Pancreas (tissue), 10 donors: ENCODE measurements at regions not wholly inside any gene's neighbourhood (a gene's known extent, or its start where the extent isn't known, plus 50 kb on each side); places are given as distances from the start of the nearest gene placed in this dataset.

Experiments
- ATAC-seq, 4 donors: fragments of 200-7000 bp; cut with Tn5 transposase; one replicate each; pipeline versions ENCODE4 v1.8.0 to v1.9.1; 2020; ENCODE audit warnings: mild to moderate bottlenecking in 4 of 4, moderate library complexity in 4 of 4
- DNase-seq, 6 donors: peaks; one replicate each; pipeline ENCODE4 v3.0.0-alpha.2; 2020
- FAIRE-seq: peaks from 2 replicates; lab custom pipeline; 2012; peaks lifted over from hg19 to GRCh38; lab: Jason Lieb, UNC
- H3K27ac ChIP-seq, 4 donors: fragments of 200-600 bp; sonication (generic); 1 replicate in 3 of 4; 2 replicates in 1 of 4; pipeline versions ENCODE4 v1.5.0 to v1.8.0; 2020
- H3K27me3 ChIP-seq, 4 donors: fragments of 200-600 bp; one replicate each; pipeline ENCODE4 v1.8.0; 2021
- H3K36me3 ChIP-seq, 3 donors: fragments of 200-600 bp; sonication (generic) in 1 of 3; one replicate each; pipeline versions ENCODE4 v1.5.0 to v1.8.0; 2020 to 2021
- H3K4me1 ChIP-seq, 3 donors: fragments of 200-600 bp; one replicate each; pipeline ENCODE4 v1.8.0; 2021
- H3K4me3 ChIP-seq, 4 donors: fragments of 200-600 bp; sonication (generic) in 2 of 4; one replicate each; pipeline versions ENCODE4 v1.5.0 to v1.8.0; 2020 to 2021
- H3K9me3 ChIP-seq, 4 donors: fragments of 200-600 bp; one replicate each; pipeline ENCODE4 v1.8.0; 2021
- CTCF ChIP-seq, 4 donors: fragments of 200-600 bp; sonication (generic) in 3 of 4; IDR thresholded peaks; one replicate each; pipeline versions ENCODE4 v1.5.0 to v1.8.0; 2021; ENCODE audit warnings: antibody characterized with exemption in 4 of 4
- WGBS, 2 donors: extraction: QIAGEN DNeasy Blood & Tissue Kit; methylation state at CpG; one replicate each; pipeline ENCODE4 v1.1.7; 2013; 5-methylcytosine and 5-hydroxymethylcytosine counted together
- intact Hi-C, 3 donors: fragments of 100-400 bp; cut with DNase I; formaldehyde crosslinking; loops; one replicate each; pipeline versions ENCODE4 v1.11.1 to v1.14.2; 2022
- donor health status: healthy with polysubstance abuse.
- donor health status: DM: no; HTN: no; CAD: no; lungs with moderate emphysema.
- donor health status: DM: no; HTN: no; CAD: no.
- donor health status: control.
- donor health status: control.
- donor health status: Bipolar disorder and iron deficiency.
- donor health status: DM: yes; HTN: yes; CAD: no.
- donor health status: DM: no; HTN: no; CAD: no.
- donor health status: DM: no; HTN: no; CAD: no.
- donor health status: DM: yes; HTN: yes; CAD: no.

DNA sequence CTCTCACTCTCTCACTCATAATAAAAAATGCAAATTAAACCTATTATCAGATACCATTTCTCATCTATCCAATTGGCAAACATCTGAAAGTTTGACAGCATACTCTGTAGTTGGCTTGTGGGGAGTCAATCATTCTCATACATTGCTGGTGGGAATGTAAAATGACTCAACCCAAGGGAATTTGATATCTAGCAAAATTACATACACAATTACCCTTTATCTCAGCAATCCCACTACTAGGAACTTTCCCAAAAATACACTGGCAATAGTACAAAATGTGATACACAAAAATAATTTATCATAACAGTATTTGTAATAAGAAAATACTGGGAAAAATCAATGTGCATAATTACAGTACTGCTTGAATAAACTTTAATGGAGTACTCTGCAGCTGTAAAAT lies 731.3 kb downstream of the DTWD2 start:
- intact Hi-C loops = no loop called here
- DNase-seq (no peak), ATAC-seq (no peak), FAIRE-seq (no peak)
- Histone ChIP-seq H3K4me1 (no peaks in the 10 kb centered on the region), H3K9me3 (no peaks in the 10 kb centered on the region), H3K36me3 (no peaks in the 10 kb centered on the region), H3K27ac (no peak overlapping the region), H3K4me3 (no peak overlapping the region), H3K27me3 (no peaks in the 10 kb centered on the region)
- TF ChIP-seq CTCF (IDR thresholded peaks at IDR 0.05) = no peak

GRCh38 chr5:118253225-118254061 lies 734.9 kb downstream of the DTWD2 start:
- FAIRE-seq = no peak
- Histone ChIP-seq H3K9me3 (peaks cover 0 to 4% (median 0%) of the 10 kb centered on the region in 4 donors), H3K4me1 (no peaks in the 10 kb centered on the region), H3K27me3 (no peaks in the 10 kb centered on the region), H3K4me3 (no peak overlapping the region), H3K27ac (no peak overlapping the region), H3K36me3 (no peaks in the 10 kb centered on the region)
- DNase-seq = no peak
- no peak for TF ChIP-seq CTCF (IDR thresholded peaks at IDR 0.05)
- WGBS, 2 donors = 12 to 15% methylated on average over 2 of the region's 2 CpGs
- intact Hi-C loops = no loop called here
- ATAC-seq = peak in 1 of 4 donors; percentile 55

GRCh38 chr5:118249386-118249785 lies 739.0 kb downstream of the DTWD2 start:
- Histone ChIP-seq H3K4me1 (no peaks in the 10 kb centered on the region), H3K27ac (no peak overlapping the region), H3K4me3 (no peak overlapping the region), H3K36me3 (no peaks in the 10 kb centered on the region), H3K9me3 (peaks cover 0 to 4% (median 0%) of the 10 kb centered on the region in 4 donors), H3K27me3 (no peaks in the 10 kb centered on the region)
- no peak for DNase-seq
- intact Hi-C loops = no loop called here
- 65 to 84% methylated on average over 2 of the region's 2 CpGs for WGBS, 2 donors
- no peak for FAIRE-seq
- no peak for ATAC-seq
- no peak for TF ChIP-seq CTCF (IDR thresholded peaks at IDR 0.05)

DNA sequence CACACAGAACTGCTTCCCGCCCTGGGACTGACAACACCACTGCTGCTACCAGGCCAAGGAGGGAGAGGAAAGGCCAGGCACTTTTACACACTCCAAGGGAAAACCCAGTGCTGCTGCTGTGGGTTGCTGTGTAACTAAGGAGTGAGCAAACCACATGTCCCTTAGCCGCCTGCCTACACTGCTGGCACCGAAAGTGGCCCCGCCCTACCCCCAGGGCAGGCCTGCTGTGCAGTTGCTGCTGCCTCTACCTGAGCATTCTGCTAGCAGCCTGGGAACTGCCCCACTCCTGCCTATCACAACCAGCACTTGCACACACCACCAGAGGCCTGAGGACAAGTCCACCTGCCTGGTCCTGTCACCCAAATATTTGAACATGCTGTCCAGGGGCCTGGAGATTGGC lies 740.9 kb downstream of the DTWD2 start:
- Histone ChIP-seq H3K9me3 (peaks cover 0 to 4% (median 0%) of the 10 kb centered on the region in 4 donors), H3K27me3 (no peaks in the 10 kb centered on the region), H3K4me1 (no peaks in the 10 kb centered on the region), H3K27ac (no peak overlapping the region), H3K4me3 (no peak overlapping the region), H3K36me3 (no peaks in the 10 kb centered on the region)
- DNase-seq (no peak), FAIRE-seq (no peak), ATAC-seq (no peak)
- intact Hi-C loops = no loop called here
- no peak for TF ChIP-seq CTCF (IDR thresholded peaks at IDR 0.05)
- WGBS, 2 donors = 80 to 89% methylated on average over 4 of the region's 4 CpGs

DNA sequence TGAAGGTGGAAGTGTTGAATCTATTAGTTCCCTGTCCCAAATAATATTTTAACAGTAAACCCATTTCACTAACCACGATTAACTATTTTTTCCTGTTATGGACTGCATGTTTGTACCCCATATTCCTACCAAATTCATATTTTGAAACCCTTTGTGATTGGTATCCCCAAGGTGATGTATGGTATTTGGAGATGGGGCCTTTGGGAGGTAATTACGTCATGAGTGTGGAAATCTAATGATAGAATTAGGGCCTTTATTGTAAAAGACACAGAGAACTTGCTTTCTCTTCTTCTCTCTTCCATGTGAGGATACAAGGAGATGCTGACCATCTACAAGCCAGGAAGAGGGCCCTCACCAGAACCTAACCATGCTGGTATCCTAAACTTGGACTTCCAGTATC lies 744.7 kb downstream of the DTWD2 start:
- no peaks in the 10 kb centered on the region for H3K9me3 ChIP-seq
- no peak overlapping the region for H3K4me3 ChIP-seq
- DNase-seq (no peak), FAIRE-seq (no peak), ATAC-seq (no peak)
- TF ChIP-seq CTCF (IDR thresholded peaks at IDR 0.05) = no peak
- H3K27ac ChIP-seq = no peak overlapping the region
- H3K36me3 ChIP-seq = no peaks in the 10 kb centered on the region
- intact Hi-C loops = no loop called here
- no peaks in the 10 kb centered on the region for H3K4me1 ChIP-seq
- 46 to 55% methylated on average over 2 of the region's 2 CpGs for WGBS, 2 donors
- H3K27me3 ChIP-seq = no peaks in the 10 kb centered on the region
